H7 (cell line): ENCODE measurements at regions not wholly inside any gene's neighbourhood (a gene's known extent, or its start where the extent isn't known, plus 50 kb on each side); places are given as distances from the start of the nearest gene placed in this dataset.

Experiments used
- DNase-seq: peaks from one replicate; pipeline ENCODE4 v3.0.0; 2012
- H3K27me3 ChIP-seq: 2 replicates; pipeline ENCODE4 v1.6.0; 2011; ENCODE audit warnings: mild to moderate bottlenecking, low read length; ENCODE audit not compliant: control insufficient read depth, insufficient read depth
- H3K36me3 ChIP-seq: replicated peaks from 2 replicates; pipeline ENCODE4 v1.5.1; 2011; ENCODE audit warnings: low read length; ENCODE audit not compliant: control insufficient read depth, insufficient read depth
- H3K4me3 ChIP-seq: 2 replicates; pipeline ENCODE4 v1.5.1; 2011; ENCODE audit warnings: low read depth, mild to moderate bottlenecking, control low read depth, low read length, moderate library complexity; ENCODE audit not compliant: insufficient read depth

DNA sequence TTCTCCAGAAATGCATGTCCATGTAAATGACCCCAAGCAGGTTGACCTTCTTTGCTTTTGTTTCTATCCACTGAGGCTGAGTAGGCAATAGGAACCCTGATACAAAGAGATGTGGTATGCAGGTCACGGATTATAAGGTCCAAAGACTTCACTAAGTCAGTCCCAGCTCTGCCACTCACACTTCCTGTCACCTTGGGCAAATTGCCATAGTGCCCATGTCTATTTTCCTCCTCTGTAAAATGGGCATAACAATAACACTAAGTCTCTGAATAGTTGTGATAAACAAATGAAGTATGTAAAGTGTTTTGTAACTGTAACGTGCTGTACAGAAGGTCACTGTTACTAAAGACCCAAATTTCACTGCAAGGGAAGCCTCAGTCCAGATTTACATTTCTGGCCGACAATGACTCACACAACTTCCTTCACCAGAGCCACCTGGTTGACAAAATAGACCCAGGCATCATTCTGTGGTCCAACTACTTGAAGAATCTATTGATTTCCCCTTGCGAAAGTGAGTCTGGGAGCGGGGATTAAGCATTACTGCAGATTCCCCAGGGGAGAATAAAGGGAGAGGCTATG is 175.4 kb upstream of the LPP start:
- DNase-seq: no peak
- Histone ChIP-seq H3K36me3 (no peaks in the 10 kb centered on the region), H3K4me3 (no peak overlapping the region), H3K27me3 (no peaks in the 10 kb centered on the region)

DNA sequence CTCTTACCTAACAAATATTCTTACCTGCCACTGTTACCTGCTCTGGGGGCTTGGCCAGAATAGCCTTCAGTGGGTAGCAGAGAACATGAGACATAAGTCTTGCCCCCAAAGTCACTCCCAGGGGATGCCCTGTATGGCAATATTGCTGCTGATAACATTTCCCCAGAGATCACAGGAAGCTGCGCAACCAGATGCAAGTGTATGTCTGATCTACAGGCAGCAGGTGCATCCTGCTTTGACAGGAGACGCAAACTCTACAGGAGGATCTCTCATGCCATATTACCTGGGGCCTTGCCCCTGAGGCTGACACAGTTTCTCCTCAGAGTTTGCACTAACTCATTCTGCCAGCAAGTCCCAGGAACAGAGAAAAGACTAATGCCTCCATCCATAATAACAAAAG is 174.4 kb upstream of the LPP start:
- no peak for DNase-seq
- no peaks in the 10 kb centered on the region for H3K36me3 ChIP-seq
- no peaks in the 10 kb centered on the region for H3K27me3 ChIP-seq
- no peak overlapping the region for H3K4me3 ChIP-seq

DNA sequence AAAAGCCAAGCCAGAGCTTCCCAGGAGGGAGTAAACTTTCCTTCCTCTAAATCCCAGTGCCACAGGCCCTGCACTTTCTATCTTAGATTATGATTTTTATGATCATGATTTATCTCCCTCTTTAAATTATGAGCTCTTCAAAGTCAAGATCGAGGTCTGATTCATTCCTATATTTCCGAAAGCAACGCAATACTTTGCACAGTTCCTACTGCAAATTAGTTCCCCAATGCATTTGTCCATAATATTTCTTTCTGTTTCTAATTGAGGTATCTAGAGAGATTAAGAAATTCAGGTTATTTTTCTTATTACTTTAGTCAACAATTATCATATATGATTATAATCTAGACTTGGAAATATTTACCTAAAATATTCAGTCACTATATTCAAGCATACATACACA is 173.1 kb upstream of the LPP start:
- Histone ChIP-seq H3K27me3 (no peaks in the 10 kb centered on the region), H3K4me3 (no peak overlapping the region), H3K36me3 (no peaks in the 10 kb centered on the region)
- DNase-seq: no peak

DNA sequence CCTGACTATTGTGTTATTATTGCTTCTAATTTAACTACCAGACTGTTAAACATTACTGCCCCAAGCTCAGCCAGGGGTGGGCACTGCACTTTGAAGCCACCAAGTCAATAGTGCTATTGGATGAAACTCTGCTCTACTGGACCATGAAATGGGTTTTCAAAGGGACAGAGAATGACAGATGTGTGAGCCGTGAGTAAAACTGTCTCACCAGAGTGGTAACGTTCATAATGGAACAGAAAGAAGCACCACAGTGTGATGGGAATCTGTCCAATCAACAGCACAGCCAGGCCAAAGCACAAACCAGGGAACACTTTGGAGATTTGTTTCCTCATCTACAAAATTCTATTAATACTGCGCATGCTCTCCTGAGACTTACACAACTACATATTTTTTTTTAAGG is 171.8 kb upstream of the LPP start:
- Histone ChIP-seq H3K4me3 (no peak overlapping the region), H3K36me3 (no peaks in the 10 kb centered on the region), H3K27me3 (no peaks in the 10 kb centered on the region)
- DNase-seq: no peak

DNA sequence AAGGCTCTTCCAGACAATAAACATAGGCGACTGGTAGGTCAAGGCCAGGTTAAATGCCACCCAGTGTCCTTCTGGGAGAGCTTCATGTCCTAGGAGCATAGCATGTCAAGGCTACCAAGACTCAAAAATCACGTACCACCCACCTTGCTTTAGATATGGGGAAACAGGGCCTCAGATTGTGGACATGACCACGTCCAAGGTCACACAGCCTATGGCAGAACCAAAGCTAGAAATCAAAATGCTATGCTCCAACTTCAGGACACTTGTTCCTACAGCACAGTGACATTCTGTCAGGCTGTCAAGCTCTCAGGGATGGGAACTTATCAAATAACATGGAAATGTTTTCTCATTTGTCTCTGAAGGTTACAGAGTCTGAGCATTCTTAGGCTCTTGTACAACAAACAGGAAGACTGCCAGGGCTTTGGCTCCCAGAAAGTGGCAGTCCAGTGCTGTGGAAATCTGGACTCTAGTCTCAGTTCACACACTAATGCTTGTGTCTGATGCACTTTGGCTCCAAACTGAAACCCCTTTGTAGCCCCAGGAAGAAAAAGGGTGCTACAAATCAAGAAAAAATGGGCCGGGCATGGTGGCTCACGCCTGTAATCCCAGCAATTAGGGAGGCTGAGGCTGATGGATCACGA is 170.4 kb upstream of the LPP start:
- Histone ChIP-seq H3K4me3 (no peak overlapping the region), H3K27me3 (no peaks in the 10 kb centered on the region), H3K36me3 (no peaks in the 10 kb centered on the region)
- DNase-seq: no peak

DNA sequence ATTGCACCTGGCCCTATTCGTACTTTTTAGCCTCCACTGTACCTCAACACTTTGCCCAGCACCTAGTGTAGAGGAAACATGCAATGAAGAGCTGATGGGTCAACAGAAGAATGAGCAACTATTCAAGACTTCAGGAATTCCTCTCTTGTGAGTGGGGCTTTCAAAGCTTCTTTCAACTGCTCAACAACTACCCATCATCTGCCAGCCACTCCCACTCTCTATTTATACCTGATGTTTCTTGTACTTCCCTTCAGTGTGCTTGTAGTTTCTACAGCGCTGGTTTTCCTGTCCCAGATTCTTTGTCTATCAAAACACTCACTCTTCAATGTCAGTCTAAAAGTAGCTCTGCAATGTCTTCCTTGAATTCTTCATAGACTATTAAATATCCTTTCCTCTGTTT is 168.3 kb upstream of the LPP start:
- H3K27me3 ChIP-seq: no peaks in the 10 kb centered on the region
- no peak overlapping the region for H3K4me3 ChIP-seq
- no peaks in the 10 kb centered on the region for H3K36me3 ChIP-seq
- DNase-seq: no peak

DNA sequence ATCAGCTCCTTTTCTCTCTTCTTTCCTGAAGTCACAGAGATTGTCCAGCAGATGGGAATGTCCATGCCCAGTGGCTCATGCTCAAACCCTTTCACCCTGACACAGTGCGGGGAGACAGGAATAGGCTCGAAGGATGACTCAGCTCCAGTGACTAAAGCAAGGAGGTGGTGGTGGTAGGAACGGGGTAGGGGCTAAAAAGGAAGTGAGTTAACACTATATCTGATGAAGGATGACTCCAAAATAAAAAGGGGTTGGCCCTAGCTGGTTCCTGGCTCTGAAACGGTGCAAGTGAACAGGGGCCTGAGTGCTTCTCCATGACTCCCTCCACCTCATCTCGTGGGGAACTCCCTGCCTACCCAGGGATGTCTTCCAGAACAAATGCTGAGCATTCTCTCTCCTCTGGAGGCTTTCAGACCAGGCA is 167.4 kb upstream of the LPP start:
- DNase-seq: no peak
- Histone ChIP-seq H3K27me3 (no peaks in the 10 kb centered on the region), H3K36me3 (no peaks in the 10 kb centered on the region), H3K4me3 (no peak overlapping the region)

DNA sequence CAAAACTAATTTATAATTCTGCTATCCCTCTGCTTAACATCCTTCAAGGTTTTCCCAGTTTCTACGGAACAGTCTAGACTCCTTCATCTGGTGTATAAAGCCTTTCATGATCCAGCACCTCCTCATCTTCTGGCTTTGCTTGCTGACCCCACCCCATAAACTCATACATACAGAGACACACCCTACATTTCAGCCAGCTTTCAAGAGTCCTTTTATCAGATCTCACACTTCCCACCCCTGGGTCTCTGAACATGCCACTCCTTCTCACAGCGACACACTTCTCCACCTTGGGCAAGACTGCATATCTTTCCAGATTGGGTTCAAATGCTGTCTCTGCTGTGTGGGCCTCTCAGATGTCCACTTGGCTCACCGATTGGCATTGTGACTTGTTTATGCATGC is 166.8 kb upstream of the LPP start:
- H3K36me3 ChIP-seq: no peaks in the 10 kb centered on the region
- no peaks in the 10 kb centered on the region for H3K27me3 ChIP-seq
- H3K4me3 ChIP-seq: no peak overlapping the region
- DNase-seq: no peak

DNA sequence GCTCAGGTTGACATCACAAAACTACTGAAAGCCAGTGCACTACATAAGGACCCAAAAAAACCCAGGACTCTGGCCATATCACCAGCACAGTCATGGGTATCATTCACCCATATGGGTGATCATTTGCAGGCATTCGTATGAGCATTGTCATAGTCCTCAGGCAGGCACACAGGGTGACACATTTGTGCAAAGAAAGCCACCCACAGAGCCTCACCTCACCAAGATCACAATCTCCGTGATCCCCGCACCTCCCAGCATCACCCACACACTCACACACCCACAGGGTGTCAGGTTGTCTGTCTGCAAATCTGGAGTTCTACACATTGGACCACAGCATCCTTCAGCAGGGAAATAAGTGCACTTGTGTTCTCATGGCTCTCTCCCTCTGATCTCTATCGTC is 166.0 kb upstream of the LPP start:
- no peak overlapping the region for H3K4me3 ChIP-seq
- no peak for DNase-seq
- no peaks in the 10 kb centered on the region for H3K27me3 ChIP-seq
- H3K36me3 ChIP-seq: no peaks in the 10 kb centered on the region

DNA sequence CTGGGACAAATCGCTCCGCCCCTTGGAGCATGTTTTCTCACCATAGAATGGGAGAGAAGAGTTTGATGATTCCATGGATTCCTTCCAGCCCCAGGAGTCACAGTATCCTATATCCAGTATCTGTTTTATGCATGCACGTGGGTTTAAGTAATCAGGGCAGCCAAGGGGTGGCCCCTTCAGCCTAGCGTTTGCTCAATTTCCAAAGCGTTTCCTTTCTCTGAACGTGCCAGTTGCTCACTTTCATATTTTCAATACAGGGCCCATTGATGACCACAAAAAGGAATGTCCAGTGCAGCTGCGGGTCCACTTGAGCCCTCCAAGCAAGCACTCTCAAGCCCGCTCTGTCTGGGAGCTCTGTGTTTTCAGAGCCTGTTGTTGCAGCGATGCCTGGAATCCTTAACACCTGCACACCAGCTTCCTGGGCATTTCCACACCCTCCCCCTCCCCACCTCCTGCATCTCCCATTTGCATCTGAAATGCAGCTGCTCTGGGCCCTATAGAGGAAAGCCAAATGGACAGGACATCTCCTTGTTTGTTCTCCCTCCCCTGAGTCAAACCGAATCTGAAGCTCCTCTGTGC is 164.3 kb upstream of the LPP start:
- DNase-seq: peak; percentile 69
- Histone ChIP-seq H3K4me3 (peak overlapping the region; percentile 37), H3K36me3 (no peaks in the 10 kb centered on the region), H3K27me3 (no peaks in the 10 kb centered on the region)

DNA sequence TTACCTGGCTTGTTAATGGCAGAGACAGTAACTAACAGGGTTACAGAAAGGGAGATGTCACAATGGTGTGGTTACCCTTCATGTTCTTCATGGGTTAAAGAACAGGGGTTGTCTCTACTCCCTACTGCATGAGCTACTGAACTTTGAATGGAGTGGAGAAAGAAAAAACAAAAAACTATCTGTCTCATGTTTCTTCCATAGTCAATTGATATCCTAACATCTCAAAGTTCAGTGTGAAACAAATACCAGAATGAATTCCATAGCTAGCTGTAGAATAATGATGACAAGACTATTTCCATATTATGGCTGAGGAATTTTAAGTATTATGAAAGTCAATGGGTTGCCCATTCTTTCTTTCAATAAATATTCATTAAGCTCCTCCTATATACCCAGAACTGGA is 161.3 kb upstream of the LPP start:
- Histone ChIP-seq H3K36me3 (no peaks in the 10 kb centered on the region), H3K27me3 (no peaks in the 10 kb centered on the region), H3K4me3 (no peak overlapping the region)
- no peak for DNase-seq

DNA sequence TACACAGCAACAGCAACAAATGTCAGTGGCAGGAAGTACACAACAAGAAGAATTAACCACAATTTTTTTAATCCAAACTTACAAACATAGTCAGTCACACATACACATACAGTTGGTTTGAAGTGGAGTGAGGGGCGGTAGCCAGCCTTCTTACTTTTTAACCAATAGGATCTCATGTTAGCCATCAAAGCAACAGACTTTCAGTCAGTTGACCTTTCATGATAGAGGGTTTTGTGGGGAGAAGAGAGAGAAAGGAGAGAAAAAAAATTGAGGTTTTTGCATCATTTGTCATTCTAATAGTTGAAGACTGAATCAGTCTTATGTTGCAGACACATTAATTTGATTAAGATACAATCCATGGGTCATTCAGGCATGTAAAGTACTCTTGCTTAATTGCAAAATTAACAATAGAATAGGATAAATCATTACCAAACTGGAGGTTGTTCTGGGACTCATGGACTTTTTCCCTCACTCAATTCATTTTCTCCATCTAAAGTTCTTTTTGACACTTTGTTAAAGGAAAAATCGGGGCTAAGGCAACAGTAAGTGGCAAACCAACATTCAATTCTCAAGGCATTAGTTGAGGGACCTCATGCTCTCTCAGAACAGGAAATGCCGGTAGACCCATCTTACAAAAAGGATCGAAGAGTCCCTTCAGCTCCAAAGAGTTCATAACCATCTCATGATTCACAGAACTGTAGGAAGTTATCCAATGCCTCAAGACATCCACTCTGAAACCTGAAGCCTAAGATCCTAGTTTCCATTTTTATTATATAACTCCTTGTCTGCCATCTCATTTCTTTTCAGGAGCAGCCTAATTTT is 159.5 kb upstream of the LPP start:
- Histone ChIP-seq H3K36me3 (no peaks in the 10 kb centered on the region), H3K27me3 (no peaks in the 10 kb centered on the region), H3K4me3 (no peak overlapping the region)
- DNase-seq: no peak

DNA sequence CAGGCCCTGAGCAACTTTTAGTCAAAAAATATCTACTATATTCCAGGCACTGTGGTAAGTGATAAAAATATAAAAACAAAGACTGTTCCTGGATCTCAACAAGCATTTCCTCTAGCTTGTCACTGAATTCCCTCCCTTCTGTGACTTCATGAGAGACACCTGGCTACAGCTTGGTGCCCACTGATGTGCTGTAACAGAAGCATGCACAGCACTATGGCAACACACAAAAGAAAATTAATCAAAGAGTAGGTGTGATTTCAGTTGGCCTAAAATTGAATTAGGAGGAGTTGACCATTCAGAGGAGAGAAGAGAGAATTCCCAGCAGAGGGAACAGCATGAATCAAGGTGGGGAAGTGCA is 158.9 kb upstream of the LPP start:
- H3K27me3 ChIP-seq: no peaks in the 10 kb centered on the region
- no peaks in the 10 kb centered on the region for H3K36me3 ChIP-seq
- DNase-seq: no peak
- no peak overlapping the region for H3K4me3 ChIP-seq

DNA sequence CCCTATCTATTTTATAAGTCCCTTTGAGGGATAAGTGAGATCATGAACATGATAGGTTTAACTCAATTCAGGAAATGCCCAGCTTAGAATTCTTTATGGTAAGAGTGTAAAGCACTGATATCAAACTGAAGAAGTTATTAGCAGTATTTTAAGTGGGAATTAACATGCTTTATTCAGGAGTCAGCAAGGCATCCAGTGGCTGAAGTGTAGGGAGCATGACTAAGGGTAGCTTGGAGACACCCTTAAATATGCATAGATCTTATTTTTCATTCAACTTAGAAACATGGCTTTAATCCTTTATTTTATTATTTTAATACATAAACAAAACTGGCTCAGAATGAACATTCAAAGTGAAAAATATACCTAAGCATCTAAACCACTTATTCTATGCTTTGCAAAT is 158.3 kb upstream of the LPP start:
- no peak for DNase-seq
- Histone ChIP-seq H3K4me3 (no peak overlapping the region), H3K27me3 (no peaks in the 10 kb centered on the region), H3K36me3 (no peaks in the 10 kb centered on the region)

DNA sequence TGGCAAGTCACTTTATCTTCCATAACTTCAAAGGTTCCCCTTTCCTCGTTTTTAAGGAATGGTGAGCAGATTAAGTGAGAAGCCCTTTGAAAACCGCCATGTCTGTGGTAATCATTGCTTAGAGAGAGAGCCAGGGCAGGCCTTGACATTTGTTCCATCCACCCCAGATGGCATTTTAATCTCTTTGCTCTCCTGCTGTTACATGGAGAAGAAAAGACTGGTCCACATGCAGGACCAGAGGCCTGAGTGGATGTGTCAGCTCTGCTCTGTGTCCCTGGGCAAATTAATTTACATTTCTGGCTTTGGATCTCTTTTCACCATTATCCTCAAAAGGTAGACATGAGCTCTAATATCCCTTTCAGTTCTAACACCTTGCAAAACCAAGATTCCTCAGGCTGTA is 157.3 kb upstream of the LPP start:
- DNase-seq: no peak

More for the DNA sequence above, 157.3 kb upstream of the LPP start:
- Histone ChIP-seq H3K4me3 (no peak overlapping the region), H3K27me3 (no peaks in the 10 kb centered on the region), H3K36me3 (no peaks in the 10 kb centered on the region)
